K562 (cell line): ENCODE measurements at regions not wholly inside any gene's neighbourhood (a gene's known extent, or its start where the extent isn't known, plus 50 kb on each side); places are given as distances from the start of the nearest gene placed in this dataset.

Experiments
- AFF4 ChIP-seq: sonication (generic); formaldehyde crosslinking; IDR thresholded peaks from 2 replicates; pipeline ENCODE4 v1.8.0; 2023; ENCODE audit warnings: mild to moderate bottlenecking, missing genetic modification reagents
- DMBX1 ChIP-seq: fragments of 250-450 bp; sonication (Bioruptor Pico); IDR thresholded peaks from 2 replicates; pipeline ENCODE4 v1.8.0; 2022; ENCODE audit warnings: inconsistent platforms, mild to moderate bottlenecking, moderate library complexity, borderline replicate concordance
- E2F5 ChIP-seq: sonication (generic); formaldehyde crosslinking; IDR thresholded peaks from 2 replicates; pipeline ENCODE4 v1.8.0; 2022; ENCODE audit warnings: mild to moderate bottlenecking, missing genetic modification reagents
- ELF2 ChIP-seq: fragments of 250-450 bp; sonication (Bioruptor Pico); IDR thresholded peaks from 2 replicates; pipeline ENCODE4 v1.5.0; 2021; ENCODE audit warnings: mild to moderate bottlenecking
- EWSR1 ChIP-seq: fragments of 450-650 bp; IDR thresholded peaks from 2 replicates; pipeline ENCODE4 v1.6.1; 2018; ENCODE audit warnings: borderline replicate concordance, mild to moderate bottlenecking, low read depth, moderate library complexity; ENCODE audit not compliant: partially characterized antibody
- FOXK1 ChIP-seq: sonication (generic); formaldehyde crosslinking; IDR thresholded peaks from 2 replicates; pipeline ENCODE4 v1.8.0; 2022; ENCODE audit warnings: missing genetic modification reagents, mild to moderate bottlenecking, borderline replicate concordance
- HNRNPUL1 ChIP-seq: fragments of 200-400 bp; formaldehyde crosslinking; IDR thresholded peaks from 2 replicates; pipeline ENCODE4 v1.6.1; 2017; ENCODE audit warnings: low read length
- MAFG ChIP-seq: fragments of 450-650 bp; conservative IDR thresholded peaks from 2 replicates; pipeline ENCODE4 v1.6.1; 2016; ENCODE audit warnings: missing genetic modification characterization, missing compliant biosample characterization
- SMAD4 ChIP-seq: fragments of 250-450 bp; sonication (Bioruptor Pico); conservative IDR thresholded peaks from 2 replicates; pipeline ENCODE4 v1.8.0; 2021; ENCODE audit warnings: inconsistent platforms, mild to moderate bottlenecking, moderate library complexity
- TCF7L2 ChIP-seq: fragments of 150-350 bp; IDR thresholded peaks from 2 replicates; pipeline ENCODE4 v1.6.1; 2016; ENCODE audit warnings: low read depth, mild to moderate bottlenecking, low read length, moderate library complexity
- ZNF347 ChIP-seq: fragments of 450-650 bp; formaldehyde crosslinking; IDR thresholded peaks from 2 replicates; pipeline ENCODE4 v1.4.0; 2020; ENCODE audit warnings: low read depth, mild to moderate bottlenecking, moderate library complexity
- ZNF449 ChIP-seq: fragments of 250-450 bp; sonication (Bioruptor Pico); IDR thresholded peaks from 2 replicates; pipeline ENCODE4 v1.8.0; 2022; ENCODE audit warnings: moderate library complexity, mild to moderate bottlenecking, inconsistent platforms
- ZNF75A ChIP-seq: fragments of 450-650 bp; formaldehyde crosslinking; IDR thresholded peaks from 2 replicates; pipeline ENCODE4 v1.4.0; 2020; ENCODE audit warnings: mild to moderate bottlenecking
- ZNF830 ChIP-seq: fragments of 250-450 bp; sonication (Bioruptor Pico); IDR thresholded peaks from 2 replicates; pipeline ENCODE4 v1.5.0; 2021; ENCODE audit warnings: mild to moderate bottlenecking
- TF ChIP-seq, protein P1 (sequence below): fragments of 150-350 bp; IDR thresholded peaks from 2 replicates; pipeline ENCODE4 v1.6.1; 2014; ENCODE audit warnings: low read depth, mild to moderate bottlenecking, low read length, borderline replicate concordance
- TF ChIP-seq, protein P2 (sequence below), 2 experiments: IDR thresholded peaks; 2 replicates each; pipeline ENCODE4 v1.6.1; 2011; ENCODE audit warnings: borderline replicate concordance in 1 of 2, control low read depth in 1 of 2, low read depth in 1 of 2, low read length in 1 of 2, mild to moderate bottlenecking in 1 of 2, mixed read lengths in 1 of 2, moderate library complexity in 1 of 2; ENCODE audit not compliant: insufficient read depth in 1 of 2, insufficient read length in 1 of 2, poor library complexity in 1 of 2, severe bottlenecking in 1 of 2; ENCODE audit errors: extremely low read depth in 1 of 2

- TF ChIP-seq, protein P1, sequence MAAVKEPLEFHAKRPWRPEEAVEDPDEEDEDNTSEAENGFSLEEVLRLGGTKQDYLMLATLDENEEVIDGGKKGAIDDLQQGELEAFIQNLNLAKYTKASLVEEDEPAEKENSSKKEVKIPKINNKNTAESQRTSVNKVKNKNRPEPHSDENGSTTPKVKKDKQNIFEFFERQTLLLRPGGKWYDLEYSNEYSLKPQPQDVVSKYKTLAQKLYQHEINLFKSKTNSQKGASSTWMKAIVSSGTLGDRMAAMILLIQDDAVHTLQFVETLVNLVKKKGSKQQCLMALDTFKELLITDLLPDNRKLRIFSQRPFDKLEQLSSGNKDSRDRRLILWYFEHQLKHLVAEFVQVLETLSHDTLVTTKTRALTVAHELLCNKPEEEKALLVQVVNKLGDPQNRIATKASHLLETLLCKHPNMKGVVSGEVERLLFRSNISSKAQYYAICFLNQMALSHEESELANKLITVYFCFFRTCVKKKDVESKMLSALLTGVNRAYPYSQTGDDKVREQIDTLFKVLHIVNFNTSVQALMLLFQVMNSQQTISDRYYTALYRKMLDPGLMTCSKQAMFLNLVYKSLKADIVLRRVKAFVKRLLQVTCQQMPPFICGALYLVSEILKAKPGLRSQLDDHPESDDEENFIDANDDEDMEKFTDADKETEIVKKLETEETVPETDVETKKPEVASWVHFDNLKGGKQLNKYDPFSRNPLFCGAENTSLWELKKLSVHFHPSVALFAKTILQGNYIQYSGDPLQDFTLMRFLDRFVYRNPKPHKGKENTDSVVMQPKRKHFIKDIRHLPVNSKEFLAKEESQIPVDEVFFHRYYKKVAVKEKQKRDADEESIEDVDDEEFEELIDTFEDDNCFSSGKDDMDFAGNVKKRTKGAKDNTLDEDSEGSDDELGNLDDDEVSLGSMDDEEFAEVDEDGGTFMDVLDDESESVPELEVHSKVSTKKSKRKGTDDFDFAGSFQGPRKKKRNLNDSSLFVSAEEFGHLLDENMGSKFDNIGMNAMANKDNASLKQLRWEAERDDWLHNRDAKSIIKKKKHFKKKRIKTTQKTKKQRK = no peak
- TF ChIP-seq, protein P2, sequence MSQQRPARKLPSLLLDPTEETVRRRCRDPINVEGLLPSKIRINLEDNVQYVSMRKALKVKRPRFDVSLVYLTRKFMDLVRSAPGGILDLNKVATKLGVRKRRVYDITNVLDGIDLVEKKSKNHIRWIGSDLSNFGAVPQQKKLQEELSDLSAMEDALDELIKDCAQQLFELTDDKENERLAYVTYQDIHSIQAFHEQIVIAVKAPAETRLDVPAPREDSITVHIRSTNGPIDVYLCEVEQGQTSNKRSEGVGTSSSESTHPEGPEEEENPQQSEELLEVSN (IDR thresholded peaks at IDR 0.05; ENCODE audit: borderline replicate concordance in 1 of 2, extremely low read depth in 1 of 2, insufficient read depth in 1 of 2, insufficient read length in 1 of 2, low read depth in 1 of 2, low read length in 1 of 2, poor library complexity in 1 of 2, severe bottlenecking in 1 of 2) = peak in 1 of 2 experiments; percentile 11
- no peak for TF ChIP-seq ZNF830 (CRISPR knock-in tag)
- no peak for TF ChIP-seq AFF4 (CRISPR knock-in tag)
- TF ChIP-seq FOXK1 (CRISPR knock-in tag) = no peak
- TF ChIP-seq ZNF75A = no peak
- TF ChIP-seq DMBX1 (CRISPR knock-in tag) = no peak
- TF ChIP-seq ELF2 (CRISPR knock-in tag) = no peak
- TF ChIP-seq ZNF347 = no peak
- TF ChIP-seq E2F5 = no peak
- TF ChIP-seq EWSR1 = no peak
- no peak for TF ChIP-seq MAFG (tag)
- TF ChIP-seq ZNF449 = no peak
- no peak for TF ChIP-seq TCF7L2
- no peak for TF ChIP-seq SMAD4 (CRISPR knock-in tag)
- TF ChIP-seq HNRNPUL1 = no peak
Measured at GRCh38 chr3:8441969-8442559, 59.6 kb upstream of the LMCD1 start (continued).
